ENCODE measurements at regions not wholly inside any gene's neighbourhood (a gene's known extent, or its start where the extent isn't known, plus 50 kb on each side); places are given as distances from the start of the nearest gene placed in this dataset.

- DNase-seq (ENCODE audit: low spot score) (no peak), ATAC-seq (no peak)
- Mint-ChIP-seq H3K4me1 (peaks cover 2% of the 10 kb centered on the region; the same call in 2 of the 3 replicates), H3K9me3 (no peaks in the 10 kb centered on the region), H3K27ac (peak overlapping the region; percentile 49; the same call in 1 of the 2 replicates), H3K36me3 (ENCODE audit: low read depth) (peaks cover 21% of the 10 kb centered on the region), H3K27me3 (ENCODE audit: insufficient read depth, low read depth, poor library complexity) (peaks cover 12% of the 10 kb centered on the region), H3K4me3 (no peak overlapping the region)
- Histone ChIP-seq H4K20me1 (replicated peaks; ENCODE audit: insufficient read depth) (peaks cover 46% of the 10 kb centered on the region), H3K4me1 (ENCODE audit: insufficient read depth) (no peaks in the 10 kb centered on the region), H3K4me2 (no peak overlapping the region), H3K9me2 (ENCODE audit: insufficient read depth) (no peaks in the 10 kb centered on the region), H3K27me3 (ENCODE audit: insufficient read depth) (no peaks in the 10 kb centered on the region), H2AFZ (no peak overlapping the region), H3K27ac (ENCODE audit: low read depth) (no peak overlapping the region; the same call in 1 of the 2 replicates), H3K79me2 (replicated peaks; ENCODE audit: insufficient read depth) (peaks cover 57% of the 10 kb centered on the region), H3F3A (replicated peaks; ENCODE audit: low read depth) (no peaks in the 10 kb centered on the region), H3K36me3 (ENCODE audit: insufficient read depth) (0 out of 2 replicates have a peak, but pooled peaks cover 3% of the 10 kb centered on the region), H3K4me3 (no peak overlapping the region)
- TF ChIP-seq ZNF462 (CRISPR knock-in tag; IDR thresholded peaks at IDR 0.05) = no peak
- TF ChIP-seq ZNF331 (CRISPR knock-in tag; IDR thresholded peaks at IDR 0.05; ENCODE audit: low read depth) = no peak
- no peak for TF ChIP-seq ETS1 (IDR thresholded peaks at IDR 0.05)
- no peak for TF ChIP-seq EZH2phosphoT487 (IDR thresholded peaks at IDR 0.05; ENCODE audit: unreplicated experiment)
- TF ChIP-seq ZNF114 (CRISPR knock-in tag; IDR thresholded peaks at IDR 0.05) = no peak
- TF ChIP-seq REST (IDR thresholded peaks at IDR 0.05; ENCODE audit: unreplicated experiment) = no peak
- TF ChIP-seq CREB1 (CRISPR knock-in tag; IDR thresholded peaks at IDR 0.05; ENCODE audit: low read depth) = no peak
- TF ChIP-seq POLR2AphosphoS5 (IDR thresholded peaks at IDR 0.05; ENCODE audit: low read depth) = no peak
- TF ChIP-seq STAT1 (IDR thresholded peaks at IDR 0.05; ENCODE audit: unreplicated experiment) = no peak
- TF ChIP-seq NANOG (IDR thresholded peaks at IDR 0.05; ENCODE audit: borderline replicate concordance) = no peak
- no peak for TF ChIP-seq CTCF (conservative IDR thresholded peaks at IDR 0.05; ENCODE audit: low read depth in 2 of 2)
- TF ChIP-seq EZH2 (IDR thresholded peaks at IDR 0.05; ENCODE audit: low read depth, unreplicated experiment) = no peak
- no peak for TF ChIP-seq JUNB (IDR thresholded peaks at IDR 0.05; ENCODE audit: unreplicated experiment)
Observed at GRCh38 chr22:42180349-42180842, 49.8 kb upstream of the CYP2D6 start.
